SH-SY5Y (cell line): ENCODE measurements at regions not wholly inside any gene's neighbourhood (a gene's known extent, or its start where the extent isn't known, plus 50 kb on each side); places are given as distances from the start of the nearest gene placed in this dataset.

Source experiments
- GATA2 ChIP-seq: IDR thresholded peaks from 2 replicates; pipeline ENCODE4 v1.6.1; 2011; ENCODE audit warnings: mild to moderate bottlenecking, low read depth, low read length
- GATA3 ChIP-seq: IDR thresholded peaks from 2 replicates; pipeline ENCODE4 v1.6.1; 2011; ENCODE audit warnings: low read depth, mild to moderate bottlenecking, low read length, moderate library complexity

GRCh38 chr18:76566987-76567386 lies 71.9 kb upstream of the ZNF516 start:
- no peak for TF ChIP-seq GATA3
- no peak for TF ChIP-seq GATA2
